ENCODE measurements at regions not wholly inside any gene's neighbourhood (a gene's known extent, or its start where the extent isn't known, plus 50 kb on each side); places are given as distances from the start of the nearest gene placed in this dataset.
A peak's percentile ranks its signal among the peaks of the same experiment; 100 is the strongest.

- no peak overlapping the region for H3K4me3 ChIP-seq
- DNase-seq (ENCODE audit: low read depth, low spot score) = no peak
- no peak for TF ChIP-seq FOXP2 (optimal IDR thresholded peaks at IDR 0.05; ENCODE audit: control extremely low read depth, extremely low read length, insufficient read depth)
- TF ChIP-seq POLR2AphosphoS5 (IDR thresholded peaks at IDR 0.05; ENCODE audit: borderline replicate concordance, low read depth, low read length) = no peak
- TF ChIP-seq EZH2 (IDR thresholded peaks at IDR 0.05) = no peak
- no peaks in the 10 kb centered on the region for H3K9me3 ChIP-seq (ENCODE audit: low read depth, low read length)
- no peak overlapping the region for H3K9ac ChIP-seq (ENCODE audit: insufficient read length)
- no peak overlapping the region for H3K27ac ChIP-seq
- no peaks in the 10 kb centered on the region for H3K36me3 ChIP-seq (ENCODE audit: insufficient read depth, low read length)
Observed at GRCh38 chr6:163679012-163679660, 264.6 kb downstream of the QKI start.

- Histone ChIP-seq H3K4me3 (no peak overlapping the region), H3K27ac (no peak overlapping the region), H3K9me3 (ENCODE audit: low read depth, low read length) (no peaks in the 10 kb centered on the region), H3K9ac (ENCODE audit: insufficient read length) (no peak overlapping the region), H3K36me3 (ENCODE audit: insufficient read depth, low read length) (no peaks in the 10 kb centered on the region)
- TF ChIP-seq EZH2 (IDR thresholded peaks at IDR 0.05) (no peak), POLR2AphosphoS5 (IDR thresholded peaks at IDR 0.05; ENCODE audit: borderline replicate concordance, low read depth, low read length) (no peak), FOXP2 (optimal IDR thresholded peaks at IDR 0.05; ENCODE audit: control extremely low read depth, extremely low read length, insufficient read depth) (no peak)
- DNase-seq (ENCODE audit: low read depth, low spot score) = no peak
Observed at GRCh38 chr6:163675611-163676010, 261.1 kb downstream of the QKI start.

GRCh38 chr6:163672710-163673109 is 258.2 kb downstream of the QKI start:
- no peak for DNase-seq (ENCODE audit: low read depth, low spot score)
- Histone ChIP-seq H3K9ac (ENCODE audit: insufficient read length) (no peak overlapping the region), H3K4me3 (no peak overlapping the region), H3K36me3 (ENCODE audit: insufficient read depth, low read length) (no peaks in the 10 kb centered on the region), H3K9me3 (ENCODE audit: low read depth, low read length) (no peaks in the 10 kb centered on the region), H3K27ac (no peak overlapping the region)
- TF ChIP-seq EZH2 (IDR thresholded peaks at IDR 0.05) (no peak), POLR2AphosphoS5 (IDR thresholded peaks at IDR 0.05; ENCODE audit: borderline replicate concordance, low read depth, low read length) (no peak), FOXP2 (optimal IDR thresholded peaks at IDR 0.05; ENCODE audit: control extremely low read depth, extremely low read length, insufficient read depth) (no peak)

GRCh38 chr6:163671791-163672190 is 257.3 kb downstream of the QKI start:
- no peak for DNase-seq (ENCODE audit: low read depth, low spot score)
- TF ChIP-seq FOXP2 (optimal IDR thresholded peaks at IDR 0.05; ENCODE audit: control extremely low read depth, extremely low read length, insufficient read depth) (no peak), POLR2AphosphoS5 (IDR thresholded peaks at IDR 0.05; ENCODE audit: borderline replicate concordance, low read depth, low read length) (no peak), EZH2 (IDR thresholded peaks at IDR 0.05) (no peak)
- H3K36me3 ChIP-seq (ENCODE audit: insufficient read depth, low read length) = no peaks in the 10 kb centered on the region

GRCh38 chr6:163671355-163671754 is 256.8 kb downstream of the QKI start:
- Histone ChIP-seq H3K9ac (ENCODE audit: insufficient read length) (no peak overlapping the region), H3K4me3 (no peak overlapping the region), H3K36me3 (ENCODE audit: insufficient read depth, low read length) (no peaks in the 10 kb centered on the region), H3K9me3 (ENCODE audit: low read depth, low read length) (no peaks in the 10 kb centered on the region), H3K27ac (no peak overlapping the region)
- TF ChIP-seq FOXP2 (optimal IDR thresholded peaks at IDR 0.05; ENCODE audit: control extremely low read depth, extremely low read length, insufficient read depth) (no peak), POLR2AphosphoS5 (IDR thresholded peaks at IDR 0.05; ENCODE audit: borderline replicate concordance, low read depth, low read length) (no peak), EZH2 (IDR thresholded peaks at IDR 0.05) (no peak)
- no peak for DNase-seq (ENCODE audit: low read depth, low spot score)

More at GRCh38 chr6:163671791-163672190, 257.3 kb downstream of the QKI start:
- Histone ChIP-seq H3K9me3 (ENCODE audit: low read depth, low read length) (no peaks in the 10 kb centered on the region), H3K9ac (ENCODE audit: insufficient read length) (no peak overlapping the region), H3K27ac (no peak overlapping the region), H3K4me3 (no peak overlapping the region)

GRCh38 chr6:163670336-163670735 is 255.8 kb downstream of the QKI start:
- H3K27ac ChIP-seq = no peak overlapping the region
- H3K9ac ChIP-seq (ENCODE audit: insufficient read length) = no peak overlapping the region
- no peak overlapping the region for H3K4me3 ChIP-seq
- no peaks in the 10 kb centered on the region for H3K36me3 ChIP-seq (ENCODE audit: insufficient read depth, low read length)
- no peaks in the 10 kb centered on the region for H3K9me3 ChIP-seq (ENCODE audit: low read depth, low read length)
- DNase-seq (ENCODE audit: low read depth, low spot score) = no peak
- no peak for TF ChIP-seq POLR2AphosphoS5 (IDR thresholded peaks at IDR 0.05; ENCODE audit: borderline replicate concordance, low read depth, low read length)
- no peak for TF ChIP-seq EZH2 (IDR thresholded peaks at IDR 0.05)
- no peak for TF ChIP-seq FOXP2 (optimal IDR thresholded peaks at IDR 0.05; ENCODE audit: control extremely low read depth, extremely low read length, insufficient read depth)

- H3K9ac ChIP-seq (ENCODE audit: insufficient read length) = no peak overlapping the region
- H3K4me3 ChIP-seq = peak overlapping the region; percentile 51
- no peak overlapping the region for H3K27ac ChIP-seq
Observed at GRCh38 chr6:163668061-163668426, 253.5 kb downstream of the QKI start.

GRCh38 chr6:163667372-163668060 is 253.0 kb downstream of the QKI start:
- H3K9me3 ChIP-seq (ENCODE audit: low read depth, low read length) = no peaks in the 10 kb centered on the region
- TF ChIP-seq POLR2AphosphoS5 (IDR thresholded peaks at IDR 0.05; ENCODE audit: borderline replicate concordance, low read depth, low read length) (peak; percentile 34; the same call in 1 of the 2 replicates), EZH2 (IDR thresholded peaks at IDR 0.05) (no peak)
- DNase-seq (ENCODE audit: low read depth, low spot score) = peak; percentile 52
- no peak overlapping the region for H3K27ac ChIP-seq
- no peaks in the 10 kb centered on the region for H3K36me3 ChIP-seq (ENCODE audit: insufficient read depth, low read length)
- H3K9ac ChIP-seq (ENCODE audit: insufficient read length) = no peak overlapping the region
- H3K4me3 ChIP-seq = peak overlapping the region; percentile 51

More at GRCh38 chr6:163668061-163668426, 253.5 kb downstream of the QKI start:
- TF ChIP-seq POLR2AphosphoS5 (IDR thresholded peaks at IDR 0.05; ENCODE audit: borderline replicate concordance, low read depth, low read length) (no peak), EZH2 (IDR thresholded peaks at IDR 0.05) (no peak), FOXP2 (optimal IDR thresholded peaks at IDR 0.05; ENCODE audit: control extremely low read depth, extremely low read length, insufficient read depth) (no peak)
- Histone ChIP-seq H3K9me3 (ENCODE audit: low read depth, low read length) (no peaks in the 10 kb centered on the region), H3K36me3 (ENCODE audit: insufficient read depth, low read length) (no peaks in the 10 kb centered on the region)
- no peak for DNase-seq (ENCODE audit: low read depth, low spot score)
